Activated CD4-positive, alpha-beta T cell treated with anti-CD3 and anti-CD28 coated beads, Interleukin-10, Interleukin-2, amounts not matched to agents 100 ng/mL and 50 ng/mL, durations not matched to agents 16 hours and 8 hours (primary cell): ENCODE measurements at regions not wholly inside any gene's neighbourhood (a gene's known extent, or its start where the extent isn't known, plus 50 kb on each side); places are given as distances from the start of the nearest gene placed in this dataset.
A peak's percentile ranks its signal among the peaks of the same experiment; 100 is the strongest.

Source experiments
- DNase-seq: peaks from one replicate; pipeline ENCODE4 v3.0.0-alpha.2; 2020

DNA sequence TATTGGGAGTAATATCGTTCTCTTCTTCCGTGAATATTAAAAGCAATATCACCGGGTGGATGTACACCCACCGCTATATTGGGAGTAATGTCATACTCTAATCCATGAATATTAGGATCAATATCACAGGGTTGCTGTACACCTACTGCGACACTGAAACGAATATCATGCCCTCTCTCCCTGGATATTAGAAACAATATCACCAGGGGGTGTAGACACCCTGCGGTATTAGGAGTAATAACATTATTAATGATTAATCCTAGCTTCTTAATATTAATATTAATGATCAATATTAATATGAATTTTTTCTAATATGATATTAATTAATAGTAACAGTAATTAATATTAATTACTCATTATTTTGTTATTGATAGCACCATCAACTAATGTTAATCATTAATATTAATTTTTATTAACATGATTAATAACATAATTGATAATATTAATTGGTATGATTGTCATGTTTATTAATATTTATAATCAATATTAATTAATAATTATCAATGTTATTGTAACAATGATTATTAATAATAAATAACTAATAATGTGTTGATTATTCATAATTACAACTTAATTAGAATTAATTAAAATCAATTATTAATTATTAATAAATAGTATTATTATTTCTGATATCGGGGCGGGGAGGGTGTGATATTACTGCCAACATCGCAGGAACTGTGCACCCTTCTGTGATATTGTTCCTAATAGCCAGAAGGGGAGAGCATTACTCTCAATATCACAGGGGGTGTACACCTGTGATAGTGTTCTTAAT is 121.3 kb upstream of the C1GALT1 start:
- no peak for DNase-seq

- DNase-seq = no peak
These were observed 104.4 kb upstream of the C1GALT1 start for GRCh38 chr7:7077945-7078344.

GRCh38 chr7:7080802-7081201 is 101.5 kb upstream of the C1GALT1 start:
- no peak for DNase-seq

DNA sequence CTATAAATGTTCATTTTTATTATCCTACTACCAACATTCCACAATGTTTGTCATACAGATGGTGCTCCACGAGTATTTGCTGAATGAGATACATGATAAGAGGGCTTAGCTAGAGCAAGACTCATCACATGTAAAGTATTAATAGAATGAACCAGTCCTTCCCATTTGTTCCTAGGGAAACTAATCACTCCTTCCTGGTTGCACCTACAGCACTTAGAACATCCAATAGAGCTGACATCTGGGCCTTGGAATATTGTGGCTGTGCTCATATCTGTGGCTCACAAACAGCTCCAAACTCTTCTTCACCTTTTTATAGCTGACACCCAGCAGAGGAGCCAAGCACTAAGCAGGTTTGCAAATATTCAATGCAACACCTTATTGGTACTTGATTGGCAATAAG is 91.9 kb upstream of the C1GALT1 start:
- no peak for DNase-seq

- DNase-seq = no peak
These were observed 84.0 kb upstream of the C1GALT1 start for GRCh38 chr7:7098280-7098818.

DNA sequence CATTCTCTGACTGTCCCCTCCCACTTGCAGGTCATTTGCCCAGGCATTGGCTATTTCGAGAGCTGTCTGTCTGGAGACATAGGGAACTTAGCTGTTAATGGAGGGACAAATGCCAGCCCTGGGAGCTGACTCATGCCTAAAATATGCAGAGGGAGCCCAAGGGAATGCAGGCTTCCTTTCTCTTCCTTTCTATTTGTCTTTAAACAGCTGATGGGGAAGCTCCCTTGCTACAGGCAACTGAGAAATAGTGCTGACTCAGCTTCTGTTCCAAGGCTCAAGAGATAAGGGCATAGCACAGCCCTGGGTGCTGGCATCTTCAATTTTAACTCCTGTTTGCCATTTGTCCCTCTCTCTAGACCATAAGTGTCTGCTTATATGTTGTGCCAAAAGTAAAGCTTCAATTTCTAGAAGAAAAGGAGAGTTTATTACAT is 82.7 kb upstream of the C1GALT1 start:
- no peak for DNase-seq

DNA sequence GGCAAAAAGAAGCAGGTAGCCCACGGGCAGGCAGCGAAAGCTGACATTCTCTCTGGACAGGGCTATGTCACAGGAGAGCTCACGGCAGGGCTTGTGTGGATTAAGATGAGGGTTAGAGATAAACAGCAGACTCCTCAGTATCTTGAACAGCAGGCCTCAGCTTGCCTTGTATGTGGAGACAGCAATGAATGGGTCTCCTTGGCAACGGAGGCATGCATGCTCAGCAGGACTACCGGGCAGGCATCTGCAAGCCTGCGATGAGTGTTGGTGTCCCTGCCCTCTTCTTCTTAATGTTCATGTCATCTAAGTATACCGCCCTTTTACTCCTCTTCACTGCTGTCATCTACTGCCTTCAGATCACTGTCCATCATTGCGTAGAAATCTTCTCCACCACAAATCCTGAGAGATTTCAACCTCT is 81.9 kb upstream of the C1GALT1 start:
- no peak for DNase-seq

DNA sequence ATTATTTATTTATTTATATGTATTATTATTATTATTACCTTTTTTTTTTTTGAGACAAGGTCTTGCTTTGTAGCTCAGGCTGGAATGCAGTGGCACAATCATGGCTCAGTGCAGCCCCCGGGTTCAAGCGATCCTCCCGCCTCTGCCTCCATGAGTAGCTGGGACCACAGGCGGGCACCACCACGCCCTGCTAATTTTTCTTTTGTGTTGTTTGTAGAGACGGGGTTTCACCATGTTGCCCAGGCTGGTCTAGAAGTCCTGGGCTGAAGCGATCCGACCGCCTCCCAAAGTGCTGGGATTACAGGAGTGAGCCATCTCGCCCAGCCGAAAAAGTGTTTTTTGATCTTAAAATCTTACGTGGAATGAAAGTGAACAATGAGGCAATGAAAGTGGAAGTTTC is 79.4 kb upstream of the C1GALT1 start:
- no peak for DNase-seq

DNA sequence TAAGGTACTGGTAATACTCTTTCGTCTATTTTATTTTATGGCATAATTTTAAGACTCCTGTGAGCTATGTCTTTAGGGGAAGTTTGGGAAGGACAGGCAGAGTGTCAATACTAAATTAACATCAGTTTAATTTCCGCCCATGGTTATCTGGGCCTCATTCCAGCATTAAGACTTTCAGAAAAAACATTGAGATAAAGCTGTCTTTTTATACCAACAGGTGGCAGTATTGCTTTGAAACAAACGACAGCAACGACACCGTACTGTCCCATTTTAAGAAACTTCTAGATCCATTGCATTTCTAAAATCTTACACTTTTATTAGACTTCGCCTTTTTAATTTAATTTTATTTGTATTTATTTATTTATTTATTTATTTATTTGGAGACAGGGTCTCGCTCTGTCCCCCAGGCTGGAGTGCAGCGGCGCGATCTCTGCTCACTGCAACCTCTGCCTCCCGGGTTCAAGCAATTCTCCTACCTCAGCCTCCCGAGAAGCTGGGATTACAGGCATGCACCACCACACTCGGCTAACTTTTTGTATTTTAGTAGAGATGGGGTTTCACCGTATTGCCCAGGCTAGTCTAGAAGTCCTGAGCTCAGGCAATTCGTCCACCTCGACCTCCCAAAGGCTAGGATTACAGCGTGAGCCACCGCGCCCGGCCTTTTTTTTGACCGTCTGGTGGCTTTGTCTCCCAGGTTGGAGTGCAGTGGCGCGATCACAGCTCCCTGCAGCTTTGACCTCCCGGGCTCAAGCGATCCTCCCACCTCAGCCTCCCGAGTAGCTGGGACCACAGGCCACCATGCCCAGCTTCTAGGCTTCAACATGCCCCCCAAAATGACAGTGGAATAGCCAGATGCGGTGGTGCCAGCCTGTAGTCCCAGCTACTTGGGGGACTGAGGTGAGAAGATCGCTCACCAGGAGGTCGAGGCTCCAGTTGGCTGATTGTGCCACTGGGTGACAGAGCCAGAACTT is 78.7 kb upstream of the C1GALT1 start:
- peak; percentile 53 for DNase-seq

GRCh38 chr7:7104314-7104698 is 78.0 kb upstream of the C1GALT1 start:
- no peak for DNase-seq

- DNase-seq = no peak
These were observed 77.4 kb upstream of the C1GALT1 start for GRCh38 chr7:7104971-7105370.

GRCh38 chr7:7105800-7106582 is 76.4 kb upstream of the C1GALT1 start:
- DNase-seq = no peak

DNA sequence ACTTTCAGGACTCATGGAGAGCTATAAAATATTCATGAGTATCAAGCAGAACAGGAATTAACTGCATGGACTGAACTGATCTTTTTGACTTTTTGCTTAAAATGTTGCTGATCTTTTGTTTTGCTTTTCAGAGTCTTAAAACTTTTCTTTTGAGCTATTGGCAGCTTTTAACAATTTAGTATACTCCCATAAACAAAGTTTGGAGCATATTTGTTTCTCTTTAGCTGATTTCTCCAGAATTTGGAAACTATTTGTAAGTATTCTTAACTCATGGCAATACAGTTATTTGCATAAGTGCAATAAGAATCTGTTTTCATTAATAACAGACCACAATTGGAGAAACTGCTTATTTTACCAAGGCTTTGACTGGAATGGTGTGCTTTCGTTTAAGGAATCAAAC is 73.4 kb upstream of the C1GALT1 start:
- no peak for DNase-seq

GRCh38 chr7:7109934-7110333 is 72.4 kb upstream of the C1GALT1 start:
- no peak for DNase-seq

GRCh38 chr7:7110706-7111105 is 71.6 kb upstream of the C1GALT1 start:
- no peak for DNase-seq

DNA sequence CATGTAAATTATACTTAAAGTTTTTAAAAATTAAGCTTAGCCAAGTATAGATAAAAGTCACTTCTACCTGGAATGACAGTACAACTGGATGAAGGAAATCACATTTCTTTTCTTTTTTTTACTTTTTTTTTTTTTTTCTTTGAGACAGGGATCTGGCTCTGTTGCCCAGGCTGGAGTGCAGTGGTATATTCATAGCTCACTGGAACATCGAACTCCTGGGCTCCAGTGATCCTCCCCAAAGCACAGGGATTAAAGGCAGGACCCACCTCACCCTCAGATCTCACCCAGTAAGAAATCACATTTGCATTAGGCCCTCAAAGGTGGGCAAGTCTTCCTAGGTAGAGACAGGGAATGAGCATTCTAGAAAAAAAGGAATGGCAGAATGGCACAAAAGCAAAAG is 69.5 kb upstream of the C1GALT1 start:
- no peak for DNase-seq

GRCh38 chr7:7114575-7115291 is 67.6 kb upstream of the C1GALT1 start:
- no peak for DNase-seq

GRCh38 chr7:7117935-7118586 is 64.3 kb upstream of the C1GALT1 start:
- no peak for DNase-seq

DNA sequence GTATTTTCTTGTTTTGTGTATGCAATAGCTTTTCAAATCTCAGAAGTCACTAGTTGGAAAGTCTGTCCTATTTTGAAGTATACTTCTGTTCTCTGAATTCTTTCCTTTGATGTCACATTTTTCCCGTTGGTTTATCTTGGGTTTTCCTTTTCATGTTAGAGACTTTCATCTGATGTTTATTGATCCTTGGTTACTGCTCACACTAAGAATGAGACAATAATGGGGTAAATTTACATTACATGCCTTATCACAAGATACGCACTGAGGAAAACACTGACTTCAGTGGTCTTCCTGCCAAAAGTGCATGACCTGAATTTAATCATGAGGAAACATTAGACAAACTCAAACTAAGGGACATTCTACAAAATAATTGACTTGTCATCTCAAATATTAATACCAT is 63.5 kb upstream of the C1GALT1 start:
- DNase-seq = no peak

DNA sequence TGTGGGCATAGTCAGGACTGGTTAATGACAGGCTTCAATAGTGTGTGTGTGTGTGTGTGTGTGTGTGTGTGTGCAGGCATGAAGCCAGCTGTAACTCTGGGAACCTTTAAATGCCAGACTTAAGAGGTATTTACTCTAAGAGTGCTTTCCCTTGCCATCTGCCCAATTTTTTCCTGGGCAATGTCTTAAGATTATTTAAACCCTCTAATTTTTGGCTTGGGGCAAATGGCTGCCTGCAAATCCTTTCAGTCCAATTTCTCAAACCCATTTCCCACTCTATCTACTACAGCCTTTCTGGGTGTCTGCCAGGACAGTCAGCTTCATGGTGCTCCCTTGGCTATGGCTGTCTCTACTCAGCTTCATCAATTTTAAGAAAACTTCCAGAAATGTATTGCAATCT is 62.6 kb upstream of the C1GALT1 start:
- no peak for DNase-seq

DNA sequence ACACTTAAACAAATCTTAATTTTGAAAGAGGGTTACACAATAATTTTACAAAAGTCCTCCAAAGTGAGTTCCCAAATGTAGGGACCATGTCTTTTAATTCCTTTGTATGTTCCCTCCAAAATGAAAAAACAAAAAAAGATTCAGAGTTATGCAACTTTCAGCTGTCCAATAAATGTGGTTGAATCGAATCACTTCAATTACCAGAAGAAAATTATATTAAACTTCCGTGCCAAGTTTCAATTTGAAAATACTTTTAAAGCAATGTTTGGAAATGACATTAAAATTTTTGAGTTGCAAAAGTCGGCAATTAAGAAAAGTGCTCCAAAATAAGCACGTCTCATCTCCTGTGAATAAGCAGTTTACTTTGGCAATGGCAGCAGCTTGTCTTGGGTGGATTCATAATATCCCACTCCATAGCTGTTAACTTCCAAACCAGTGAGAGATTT is 60.3 kb upstream of the C1GALT1 start:
- no peak for DNase-seq
